SK-N-SH (cell line): ENCODE measurements at regions not wholly inside any gene's neighbourhood (a gene's known extent, or its start where the extent isn't known, plus 50 kb on each side); places are given as distances from the start of the nearest gene placed in this dataset.

Experiments used
- CTCF ChIA-PET: fragments of 300-600, 350-600 bp; formaldehyde crosslinking; extraction: SDS; loops from one replicate; lab custom pipeline; 2021; lab: Yijun Ruan, JAX
- POLR2A ChIA-PET: fragments of 350-600 bp; sonication (Branson Sonifier 250); formaldehyde crosslinking; extraction: SDS; loops from one replicate; lab custom pipeline; 2020; ENCODE audit warnings: antibody characterized with exemption, inconsistent platforms; lab: Yijun Ruan, JAX
- DNase-seq: peaks from one replicate; pipeline ENCODE4 v3.0.0; 2012
- H2AFZ ChIP-seq: fragments of 200-600 bp; sonication (generic); 2 replicates; pipeline ENCODE4 v1.8.1; 2016; ENCODE audit warnings: antibody characterized with exemption, mild to moderate bottlenecking, low read depth
- H3F3A ChIP-seq: fragments of 200-600 bp; sonication (generic); replicated peaks from 2 replicates; pipeline ENCODE3; 2016; ENCODE audit warnings: antibody characterized with exemption, mild to moderate bottlenecking; ENCODE audit not compliant: insufficient read depth
- H3K27ac ChIP-seq, 2 experiments: fragments of 200-500 bp in 1 of 2; fragments of 200-600 bp in 1 of 2; sonication (Bioruptor generic) in 1 of 2; sonication (generic), shearing (Covaris generic) in 1 of 2; 2 replicates each; pipeline versions ENCODE4 v1.5.1 to v1.6.1; 2014 to 2016; ENCODE audit warnings: low read depth in 2 of 2, inconsistent platforms in 1 of 2, low read length in 1 of 2, mild to moderate bottlenecking in 1 of 2, mixed read lengths in 1 of 2
- H3K27me3 ChIP-seq: fragments of 200-600 bp; sonication (generic), shearing (Covaris generic); 2 replicates; pipeline ENCODE4 v1.6.1; 2016; ENCODE audit warnings: mixed run types; ENCODE audit not compliant: insufficient read depth
- H3K36me3 ChIP-seq, 2 experiments: fragments of 200-500 bp in 1 of 2; fragments of 200-600 bp in 1 of 2; sonication (Bioruptor generic) in 1 of 2; sonication (generic) in 1 of 2; replicated peaks in 1 of 2; 2 replicates each; pipeline versions ENCODE3 to v1.5.1; 2014 to 2016; ENCODE audit warnings: low read length in 1 of 2, mild to moderate bottlenecking in 1 of 2; ENCODE audit not compliant: insufficient read depth in 2 of 2, control insufficient read depth in 1 of 2
- H3K4me1 ChIP-seq, 2 experiments: fragments of 200-500 bp in 1 of 2; fragments of 200-600 bp in 1 of 2; sonication (Bioruptor generic) in 1 of 2; sonication (generic), shearing (Covaris generic) in 1 of 2; 2 replicates each; pipeline versions ENCODE4 v1.5.1 to v1.6.1; 2014 to 2016; ENCODE audit warnings: low read depth in 1 of 2, low read length in 1 of 2, mixed run types in 1 of 2; ENCODE audit not compliant: insufficient read depth in 2 of 2, control insufficient read depth in 1 of 2
- H3K4me2 ChIP-seq: fragments of 200-600 bp; sonication (generic), shearing (Covaris generic); 2 replicates; pipeline ENCODE4 v1.6.1; 2017; ENCODE audit warnings: mixed run types
- H3K4me3 ChIP-seq, 2 experiments: fragments of 200-500 bp in 1 of 2; fragments of 200-600 bp in 1 of 2; sonication (Bioruptor generic) in 1 of 2; sonication (generic), shearing (Covaris generic) in 1 of 2; 2 replicates each; pipeline versions ENCODE4 v1.5.1 to v1.8.1; 2014 to 2016; ENCODE audit warnings: low read depth in 2 of 2, inconsistent platforms in 1 of 2, low read length in 1 of 2, mild to moderate bottlenecking in 1 of 2, mixed read lengths in 1 of 2, moderate library complexity in 1 of 2
- H3K79me2 ChIP-seq: fragments of 200-600 bp; sonication (generic); 2 replicates; pipeline ENCODE4 v1.8.1; 2017; ENCODE audit warnings: mild to moderate bottlenecking; ENCODE audit not compliant: insufficient read depth
- H3K9ac ChIP-seq: fragments of 200-600 bp; sonication (generic); 2 replicates; pipeline ENCODE4 v1.6.1; 2017; ENCODE audit warnings: mixed run types
- H3K9me2 ChIP-seq: fragments of 200-600 bp; sonication (generic); 2 replicates; pipeline ENCODE4 v1.6.1; 2017; ENCODE audit warnings: mixed run types
- H3K9me3 ChIP-seq: fragments of 200-600 bp; sonication (generic); 2 replicates; pipeline ENCODE4 v1.6.1; 2017; ENCODE audit warnings: mixed run types, mild to moderate bottlenecking, moderate library complexity
- H4K20me1 ChIP-seq: fragments of 200-600 bp; sonication (generic); 2 replicates; pipeline ENCODE4 v1.6.1; 2017; ENCODE audit warnings: mild to moderate bottlenecking, mixed run types; ENCODE audit not compliant: insufficient read depth
- CHD2 ChIP-seq: fragments of 150-350 bp; IDR thresholded peaks from 2 replicates; pipeline ENCODE4 v1.6.1; 2018; ENCODE audit warnings: low read length; ENCODE audit not compliant: partially characterized antibody
- CTCF ChIP-seq: fragments of 200-600 bp; sonication (generic); IDR thresholded peaks from 2 replicates; pipeline ENCODE4 v1.6.1; 2017; ENCODE audit warnings: antibody characterized with exemption, mild to moderate bottlenecking, moderate library complexity
- EZH2phosphoT487 ChIP-seq: fragments of 200-600 bp; sonication (generic); IDR thresholded peaks from 2 replicates; pipeline ENCODE4 v1.6.1; 2017; ENCODE audit warnings: low read depth, mixed run types, mild to moderate bottlenecking, antibody characterized with exemption, moderate library complexity, borderline replicate concordance
- FOXJ3 ChIP-seq: sonication (generic); formaldehyde crosslinking; IDR thresholded peaks from 2 replicates; pipeline ENCODE4 v1.5.1; 2020; ENCODE audit warnings: mild to moderate bottlenecking, missing genetic modification reagents
- GABPA ChIP-seq: IDR thresholded peaks from 2 replicates; pipeline ENCODE4 v1.4.0; 2012; ENCODE audit warnings: low read depth, mild to moderate bottlenecking
- JUND ChIP-seq: IDR thresholded peaks from 2 replicates; pipeline ENCODE4 v1.4.0; 2012
- MEF2A ChIP-seq: IDR thresholded peaks from 2 replicates; pipeline ENCODE4 v1.4.0; 2012; ENCODE audit warnings: low read depth, borderline replicate concordance
- NFIC ChIP-seq: IDR thresholded peaks from 2 replicates; pipeline ENCODE4 v1.4.0; 2012; ENCODE audit warnings: borderline replicate concordance
- NRF1 ChIP-seq: IDR thresholded peaks from 2 replicates; pipeline ENCODE4 v1.6.1; 2012; ENCODE audit warnings: low read depth, mild to moderate bottlenecking, low read length
- PBX3 ChIP-seq: IDR thresholded peaks from 2 replicates; pipeline ENCODE4; 2012
- POLR2AphosphoS5 ChIP-seq: IDR thresholded peaks from 2 replicates; pipeline ENCODE4 v1.6.1; 2012; ENCODE audit warnings: low read depth, low read length
- RCOR1 ChIP-seq: fragments of 150-350 bp; IDR thresholded peaks from 2 replicates; pipeline ENCODE4 v1.6.1; 2017; ENCODE audit warnings: antibody characterized with exemption, low read length
- RXRA ChIP-seq: IDR thresholded peaks from 2 replicates; pipeline ENCODE4 v1.4.0; 2012; ENCODE audit warnings: low read depth, mild to moderate bottlenecking, borderline replicate concordance
- SIN3A ChIP-seq: IDR thresholded peaks from 2 replicates; pipeline ENCODE4 v1.6.1; 2012; ENCODE audit warnings: low read depth, mild to moderate bottlenecking, low read length, moderate library complexity, borderline replicate concordance
- TAF1 ChIP-seq: IDR thresholded peaks from 2 replicates; pipeline ENCODE4 v1.6.1; 2012; ENCODE audit warnings: low read depth, mild to moderate bottlenecking, low read length, moderate library complexity, borderline replicate concordance
- TEAD4 ChIP-seq: IDR thresholded peaks from 2 replicates; pipeline ENCODE4 v1.4.0; 2012; ENCODE audit warnings: mild to moderate bottlenecking, borderline replicate concordance; ENCODE audit not compliant: insufficient read depth
- USF2 ChIP-seq: fragments of 150-350 bp; IDR thresholded peaks from 2 replicates; pipeline ENCODE4 v1.6.1; 2017; ENCODE audit warnings: antibody characterized with exemption, low read length, low read depth, borderline replicate concordance
- ZBTB33 ChIP-seq: IDR thresholded peaks from 2 replicates; pipeline ENCODE4 v1.4.0; 2012; ENCODE audit warnings: low read depth, borderline replicate concordance
- WGBS: methylation state at CpG from one replicate; pipeline ENCODE4 v1.1.6; 2017; ENCODE audit warnings: low lambda C conversion rate; 5-methylcytosine and 5-hydroxymethylcytosine counted together

GRCh38 chr1:82391712-82392111 lies 591.0 kb downstream of the ADGRL2 start:
- H3K9ac ChIP-seq = no peak overlapping the region
- no peak overlapping the region for H3K27ac ChIP-seq
- H3K9me3 ChIP-seq = no peaks in the 10 kb centered on the region
- no peak overlapping the region for H2AFZ ChIP-seq
- H3K79me2 ChIP-seq = no peaks in the 10 kb centered on the region
- no peaks in the 10 kb centered on the region for H3K4me1 ChIP-seq
- H3K4me3 ChIP-seq = no peak overlapping the region
- WGBS = 58% methylated on average over 2 of the region's 2 CpGs
- no peak overlapping the region for H3K4me2 ChIP-seq
- POLR2A ChIA-PET = no interaction called here
- no peaks in the 10 kb centered on the region for H3F3A ChIP-seq
- no peak for DNase-seq
- no peaks in the 10 kb centered on the region for H3K9me2 ChIP-seq
- no peaks in the 10 kb centered on the region for H3K36me3 ChIP-seq
- CTCF ChIA-PET = no interaction called here
- H4K20me1 ChIP-seq = no peaks in the 10 kb centered on the region
- TF ChIP-seq ZBTB33 (no peak), RXRA (no peak), SIN3A (no peak), TEAD4 (no peak), CTCF (no peak), FOXJ3 (CRISPR knock-in tag) (no peak), NFIC (no peak), USF2 (no peak), TAF1 (no peak), CHD2 (no peak), POLR2AphosphoS5 (no peak), NRF1 (no peak), RCOR1 (no peak), JUND (no peak), PBX3 (no peak), EZH2phosphoT487 (no peak), MEF2A (no peak), GABPA (no peak)
- H3K27me3 ChIP-seq = no peaks in the 10 kb centered on the region
